Right lobe of liver (tissue), 6 donors: ENCODE measurements at regions not wholly inside any gene's neighbourhood (a gene's known extent, or its start where the extent isn't known, plus 50 kb on each side); places are given as distances from the start of the nearest gene placed in this dataset.
"Not testable (repeated sequence)": the region's sequence is repeated elsewhere in the genome, so short reads cannot be mapped to it uniquely, and the experiment has no call there.

Experiments
- ATAC-seq, 4 donors: fragments of 200-7000 bp; cut with Tn5 transposase; one replicate each; pipeline ENCODE4 v1.9.1; 2020; ENCODE audit warnings: mild to moderate bottlenecking in 4 of 4, moderate library complexity in 4 of 4
- DNase-seq, 3 donors: peaks; one replicate each; pipeline ENCODE4 v3.0.0-alpha.2; 2020
- H3K27ac ChIP-seq, 3 donors: fragments of 200-600 bp; one replicate each; pipeline ENCODE4 v1.8.0; 2022
- H3K27me3 ChIP-seq, 2 donors: fragments of 200-600 bp; one replicate each; pipeline ENCODE4 v1.8.0; 2022
- H3K36me3 ChIP-seq, 4 donors: fragments of 200-600 bp; sonication (generic) in 1 of 4; one replicate each; pipeline versions ENCODE4 v1.5.1 to v1.8.0; 2017 to 2022; ENCODE audit warnings: control low read depth in 1 of 4
- H3K4me1 ChIP-seq, 4 donors: fragments of 200-600 bp; sonication (generic) in 1 of 4; one replicate each; pipeline versions ENCODE4 v1.5.1 to v1.8.0; 2017 to 2022; ENCODE audit warnings: control low read depth in 1 of 4
- H3K4me3 ChIP-seq, 3 donors: fragments of 200-600 bp; one replicate each; pipeline ENCODE4 v1.8.0; 2022
- H3K9me3 ChIP-seq, 4 donors: fragments of 200-600 bp; sonication (generic) in 1 of 4; one replicate each; pipeline versions ENCODE4 v1.5.1 to v1.8.0; 2017 to 2022; ENCODE audit warnings: control low read depth in 1 of 4
- CTCF ChIP-seq, 4 donors: fragments of 200-600 bp in 3 of 4; fragments of 450-650 bp in 1 of 4; IDR thresholded peaks; one replicate each; pipeline versions ENCODE4 v1.5.1 to v1.8.0; 2016 to 2022; ENCODE audit warnings: antibody characterized with exemption in 4 of 4, mild to moderate bottlenecking in 2 of 4
- POLR2A ChIP-seq: fragments of 450-650 bp; IDR thresholded peaks from one replicate; pipeline ENCODE4 v1.6.1; 2017; ENCODE audit warnings: antibody characterized with exemption, mild to moderate bottlenecking
- WGBS: methylation state at CpG from one replicate; pipeline ENCODE4 v1.1.6; 2018; ENCODE audit warnings: low coverage, low lambda C conversion rate; ENCODE audit not compliant: insufficient coverage; ENCODE audit errors: missing lambda C conversion rate; 5-methylcytosine and 5-hydroxymethylcytosine counted together
- intact Hi-C, 2 donors: fragments of 100-400 bp; cut with DNase I; formaldehyde crosslinking; loops; one replicate each; pipeline versions ENCODE4 v1.11.2 to v1.14.1; 2022
- donor health status: DM: no; HTN: yes; CAD: no.
- donor health status: DM: no; HTN: no; CAD: no.
- donor health status: DM: no; HTN: no; CAD: no.
- donor health status: DM: no; HTN: yes; CAD: no.
- donor health status: DM: no; HTN: yes; CAD: no.

DNA sequence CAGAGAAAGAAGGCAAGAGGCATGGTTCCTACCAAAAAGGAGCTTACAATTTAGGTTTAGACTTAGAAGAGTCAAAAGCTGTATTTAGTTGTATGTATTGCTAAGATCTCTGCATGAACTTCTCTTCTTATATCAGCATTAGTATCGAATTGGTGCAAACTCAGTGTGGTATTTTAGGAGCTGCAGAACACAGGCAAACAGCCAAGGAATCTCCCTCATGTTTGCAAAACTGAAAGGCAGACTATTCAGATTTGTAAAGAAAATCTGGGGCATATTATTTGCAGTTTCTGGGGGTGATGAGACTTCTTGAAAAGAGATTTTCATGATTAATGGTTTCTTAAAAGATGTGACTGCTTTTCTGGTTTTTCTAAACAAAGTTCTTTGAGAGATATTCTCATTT lies 252.7 kb downstream of the CEMIP2 start:
- no peaks in the 10 kb centered on the region for H3K9me3 ChIP-seq
- H3K4me3 ChIP-seq, result no peak overlapping the region
- H3K27ac ChIP-seq, result no peak overlapping the region
- ATAC-seq, result no peak
- 15% methylated on average over 1 of the region's 1 CpG for WGBS
- no peak for TF ChIP-seq CTCF (IDR thresholded peaks at IDR 0.05)
- no peak for TF ChIP-seq POLR2A
- no peak for DNase-seq
- intact Hi-C loops, result no loop called here
- H3K36me3 ChIP-seq, result no peaks in the 10 kb centered on the region
- H3K4me1 ChIP-seq, result no peaks in the 10 kb centered on the region
- no peaks in the 10 kb centered on the region for H3K27me3 ChIP-seq

DNA sequence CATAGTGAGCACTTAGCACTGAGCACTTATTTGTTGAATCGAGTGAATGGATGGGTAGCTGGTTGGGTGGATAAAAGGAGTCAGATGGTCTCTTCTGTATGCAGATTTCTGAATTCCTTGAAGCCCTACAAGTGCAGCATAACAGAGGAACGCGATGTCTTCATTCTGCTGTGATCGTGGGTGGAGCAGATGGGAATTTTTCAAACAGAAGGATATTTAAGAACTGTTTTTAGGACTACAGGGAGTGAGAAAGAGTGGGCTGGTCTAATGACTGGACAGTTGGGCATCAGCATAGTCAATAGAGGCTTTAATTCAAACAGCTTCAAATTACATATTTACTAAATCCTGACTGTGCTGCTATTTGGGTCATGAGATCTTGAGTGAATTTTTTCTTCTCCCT lies 253.2 kb downstream of the CEMIP2 start:
- Histone ChIP-seq H3K27ac (no peak overlapping the region), H3K36me3 (no peaks in the 10 kb centered on the region), H3K4me3 (no peak overlapping the region), H3K9me3 (no peaks in the 10 kb centered on the region), H3K4me1 (no peaks in the 10 kb centered on the region), H3K27me3 (no peaks in the 10 kb centered on the region)
- no peak for TF ChIP-seq POLR2A
- no peak for TF ChIP-seq CTCF (IDR thresholded peaks at IDR 0.05)
- 69% methylated on average over 4 of the region's 4 CpGs for WGBS
- intact Hi-C loops, result no loop called here
- DNase-seq (no peak), ATAC-seq (no peak)

DNA sequence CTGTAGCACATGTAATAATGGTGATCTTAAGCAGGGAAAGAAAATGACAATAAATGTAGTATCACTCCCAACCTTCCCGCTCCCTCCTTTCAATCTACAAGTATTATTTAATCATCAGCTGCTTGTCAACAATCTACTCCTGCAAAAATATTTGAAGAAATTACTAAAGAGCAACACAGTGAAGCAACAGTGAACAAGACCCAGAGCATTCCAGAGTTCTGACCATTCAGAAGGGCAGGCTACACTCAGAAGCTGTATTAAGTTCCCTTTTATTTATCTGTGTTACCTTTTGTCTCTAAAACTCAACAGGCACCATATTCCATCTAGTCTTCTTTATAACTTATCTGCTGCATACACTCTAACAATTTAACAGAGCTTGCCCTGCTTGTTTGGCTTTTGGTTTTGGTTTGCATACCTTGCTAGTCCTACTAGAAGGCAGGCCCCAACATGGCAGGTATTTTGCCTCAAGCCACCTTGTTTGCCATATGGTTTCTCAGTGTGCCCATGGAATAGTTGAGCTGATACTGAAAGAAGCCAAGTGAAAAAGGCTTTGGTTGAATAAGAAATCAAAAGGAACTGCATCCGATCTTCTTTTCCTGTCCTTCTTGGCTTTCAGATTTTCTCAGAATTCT lies 253.9 kb downstream of the CEMIP2 start:
- Histone ChIP-seq H3K4me1 (no peaks in the 10 kb centered on the region), H3K9me3 (no peaks in the 10 kb centered on the region), H3K27me3 (no peaks in the 10 kb centered on the region), H3K4me3 (no peak overlapping the region), H3K27ac (no peak overlapping the region), H3K36me3 (no peaks in the 10 kb centered on the region)
- DNase-seq, result no peak
- no peak for TF ChIP-seq POLR2A
- no peak for TF ChIP-seq CTCF (IDR thresholded peaks at IDR 0.05)
- no peak for ATAC-seq
- intact Hi-C loops, result no loop called here
- WGBS, result 74% methylated on average over 2 of the region's 2 CpGs

DNA sequence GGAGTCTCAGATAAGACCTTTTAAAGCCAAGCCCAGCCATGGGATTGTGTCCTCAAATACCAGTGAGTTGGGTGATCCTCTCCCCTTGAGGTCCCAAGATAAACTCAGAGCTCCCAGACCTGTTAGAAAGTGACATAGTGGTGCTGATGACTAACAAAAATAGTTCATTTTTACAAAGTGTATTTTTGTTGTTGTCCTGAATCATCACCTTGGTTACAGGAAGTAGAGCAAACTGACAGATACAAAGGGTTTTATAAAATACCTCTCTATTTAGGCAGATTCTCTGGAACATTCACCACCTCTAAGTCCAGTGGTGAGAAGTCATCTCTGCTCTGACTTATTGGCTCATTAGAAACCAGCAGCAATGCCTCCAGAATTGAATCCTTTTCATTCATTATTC lies 259.3 kb downstream of the CEMIP2 start:
- Histone ChIP-seq H3K9me3 (no peaks in the 10 kb centered on the region), H3K4me1 (no peaks in the 10 kb centered on the region), H3K4me3 (no peak overlapping the region), H3K27ac (no peak overlapping the region), H3K36me3 (no peaks in the 10 kb centered on the region), H3K27me3 (no peaks in the 10 kb centered on the region)
- DNase-seq (no peak), ATAC-seq (no peak)
- intact Hi-C loops, result no loop called here
- TF ChIP-seq CTCF (IDR thresholded peaks at IDR 0.05) (no peak), POLR2A (no peak)

GRCh38 chr9:71508141-71508540 lies 260.2 kb downstream of the CEMIP2 start:
- H3K36me3 ChIP-seq, H3K27ac ChIP-seq, H3K4me1 ChIP-seq, H3K4me3 ChIP-seq, H3K27me3 ChIP-seq, H3K9me3 ChIP-seq, ATAC-seq, DNase-seq, intact Hi-C loops: not testable (repeated sequence)
- WGBS, result 80% methylated on average over 2 of the region's 2 CpGs
